ENCODE measurements at regions not wholly inside any gene's neighbourhood (a gene's known extent, or its start where the extent isn't known, plus 50 kb on each side); places are given as distances from the start of the nearest gene placed in this dataset.

DNA sequence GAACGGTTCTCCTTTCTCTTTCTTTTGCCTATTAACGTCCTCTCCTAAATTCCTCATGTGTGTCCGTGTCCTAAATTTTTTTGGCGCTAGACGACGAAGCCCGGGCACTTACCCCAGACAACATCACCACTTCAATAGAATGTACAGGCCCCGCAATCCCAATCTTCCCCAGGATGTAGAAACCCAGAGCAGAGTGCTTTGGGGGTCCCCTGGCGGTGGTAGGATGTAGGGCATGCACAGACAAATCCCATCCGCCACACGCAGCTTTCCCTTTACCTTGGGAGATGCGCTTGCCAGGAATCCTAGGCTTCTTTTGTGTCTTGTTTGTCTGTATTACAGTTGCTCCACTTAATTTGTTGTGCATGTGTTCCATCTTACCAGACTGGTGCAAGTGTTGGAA, 417.3 kb upstream of the ARID1B start:
- H3K4me3 ChIP-seq (replicated peaks; ENCODE audit: low read depth, low read length), result no peak overlapping the region
- no peak for DNase-seq (ENCODE audit: extremely low read depth, low read depth)
- TF ChIP-seq, protein P1, sequence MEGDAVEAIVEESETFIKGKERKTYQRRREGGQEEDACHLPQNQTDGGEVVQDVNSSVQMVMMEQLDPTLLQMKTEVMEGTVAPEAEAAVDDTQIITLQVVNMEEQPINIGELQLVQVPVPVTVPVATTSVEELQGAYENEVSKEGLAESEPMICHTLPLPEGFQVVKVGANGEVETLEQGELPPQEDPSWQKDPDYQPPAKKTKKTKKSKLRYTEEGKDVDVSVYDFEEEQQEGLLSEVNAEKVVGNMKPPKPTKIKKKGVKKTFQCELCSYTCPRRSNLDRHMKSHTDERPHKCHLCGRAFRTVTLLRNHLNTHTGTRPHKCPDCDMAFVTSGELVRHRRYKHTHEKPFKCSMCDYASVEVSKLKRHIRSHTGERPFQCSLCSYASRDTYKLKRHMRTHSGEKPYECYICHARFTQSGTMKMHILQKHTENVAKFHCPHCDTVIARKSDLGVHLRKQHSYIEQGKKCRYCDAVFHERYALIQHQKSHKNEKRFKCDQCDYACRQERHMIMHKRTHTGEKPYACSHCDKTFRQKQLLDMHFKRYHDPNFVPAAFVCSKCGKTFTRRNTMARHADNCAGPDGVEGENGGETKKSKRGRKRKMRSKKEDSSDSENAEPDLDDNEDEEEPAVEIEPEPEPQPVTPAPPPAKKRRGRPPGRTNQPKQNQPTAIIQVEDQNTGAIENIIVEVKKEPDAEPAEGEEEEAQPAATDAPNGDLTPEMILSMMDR (IDR thresholded peaks at IDR 0.05; ENCODE audit: low read depth, low read length, missing control alignments), result peak; percentile 26

DNA sequence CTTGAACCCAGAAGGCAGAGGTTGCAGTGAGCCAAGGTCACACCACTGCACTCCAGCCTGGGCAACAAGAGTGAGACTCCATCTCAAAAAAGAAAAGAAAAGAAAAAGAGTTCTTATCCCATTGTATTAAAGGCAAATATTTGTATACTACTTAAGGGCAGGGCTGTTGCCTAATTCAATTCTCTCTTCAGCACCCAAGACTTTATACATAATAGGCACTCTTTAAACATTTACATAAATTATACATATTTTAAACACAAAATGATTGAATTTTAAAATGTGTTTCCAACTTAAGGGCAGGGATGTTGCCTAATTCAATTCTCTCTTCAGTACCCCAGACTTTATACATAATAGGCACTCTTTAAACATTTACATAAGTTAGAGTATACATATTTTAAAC, 424.3 kb upstream of the ARID1B start:
- H3K4me3 ChIP-seq (replicated peaks; ENCODE audit: low read depth, low read length), result no peak overlapping the region
- DNase-seq (ENCODE audit: extremely low read depth, low read depth), result no peak
- TF ChIP-seq, protein P1 (IDR thresholded peaks at IDR 0.05; ENCODE audit: low read depth, low read length, missing control alignments), result no peak

DNA sequence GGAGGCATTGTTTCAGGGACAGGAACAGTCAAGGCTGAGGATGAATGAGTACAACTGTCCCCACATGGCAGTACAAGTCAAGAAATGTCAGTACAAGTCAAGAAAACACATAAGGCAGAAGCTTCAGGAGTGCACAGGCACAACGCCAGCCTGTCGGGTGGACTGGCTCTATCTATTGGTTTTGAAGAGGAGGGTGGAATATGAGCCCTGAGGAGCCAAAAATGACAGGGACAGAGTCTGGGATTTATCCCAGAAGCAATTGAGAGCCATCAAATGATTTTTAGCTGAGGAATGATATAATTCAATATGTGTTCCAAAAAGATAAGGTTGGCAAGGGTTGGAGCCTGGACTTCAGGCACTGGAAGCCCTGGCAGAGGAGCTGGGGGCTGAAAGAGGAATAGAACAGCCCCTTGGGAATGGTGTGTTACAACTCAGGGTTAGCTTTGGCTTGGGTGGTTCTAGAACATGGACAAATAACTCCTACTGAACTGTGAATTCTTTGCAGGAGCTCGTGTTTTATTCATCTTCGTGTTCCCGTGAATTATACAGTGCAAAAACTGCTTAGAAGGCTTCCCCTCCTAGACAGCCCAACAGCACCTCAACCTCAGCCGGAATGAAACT, 425.7 kb upstream of the ARID1B start:
- DNase-seq (ENCODE audit: extremely low read depth, low read depth), result no peak
- TF ChIP-seq, protein P1 (IDR thresholded peaks at IDR 0.05; ENCODE audit: low read depth, low read length, missing control alignments), result no peak
- H3K4me3 ChIP-seq (replicated peaks; ENCODE audit: low read depth, low read length), result no peak overlapping the region

DNA sequence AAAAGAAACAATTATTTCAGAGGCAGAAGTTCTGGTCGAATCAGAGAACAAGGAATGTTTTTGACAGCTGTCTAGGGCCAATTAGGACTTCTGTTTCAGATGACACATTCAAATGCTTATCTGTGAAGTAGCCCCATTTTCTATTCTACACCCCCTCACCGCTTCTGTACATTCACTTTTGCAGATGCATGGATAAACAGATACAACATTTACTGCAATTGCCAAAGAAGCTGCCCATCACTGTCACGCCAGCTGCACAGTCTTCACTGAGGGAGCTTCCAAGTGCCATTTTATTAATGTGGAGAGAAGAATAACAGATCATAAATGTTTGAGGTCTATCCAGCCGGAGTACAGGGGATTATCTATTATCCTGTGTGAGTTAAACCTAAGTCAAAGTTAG, 426.8 kb upstream of the ARID1B start:
- H3K4me3 ChIP-seq (replicated peaks; ENCODE audit: low read depth, low read length), result no peak overlapping the region
- TF ChIP-seq, protein P1 (IDR thresholded peaks at IDR 0.05; ENCODE audit: low read depth, low read length, missing control alignments), result no peak
- no peak for DNase-seq (ENCODE audit: extremely low read depth, low read depth)

DNA sequence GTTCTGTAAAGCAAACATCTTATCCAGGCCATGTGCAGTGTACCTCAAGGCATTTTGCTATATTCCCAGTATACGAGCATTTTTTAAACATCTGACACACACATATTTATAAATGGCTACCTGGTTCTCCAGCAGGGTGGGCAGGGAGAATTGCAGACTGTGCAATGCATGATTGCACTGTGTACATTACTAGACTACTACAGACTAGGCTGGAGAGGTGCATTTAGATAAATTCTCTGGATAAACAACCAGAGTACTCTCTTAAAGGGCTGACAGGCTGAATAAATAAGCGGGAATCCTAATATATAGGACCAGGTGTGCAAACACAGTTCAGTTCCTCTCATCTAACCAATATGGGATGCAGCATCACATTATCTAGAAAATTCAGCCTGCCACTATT, 428.3 kb upstream of the ARID1B start:
- TF ChIP-seq, protein P1 (IDR thresholded peaks at IDR 0.05; ENCODE audit: low read depth, low read length, missing control alignments), result no peak
- H3K4me3 ChIP-seq (replicated peaks; ENCODE audit: low read depth, low read length), result no peak overlapping the region
- DNase-seq (ENCODE audit: extremely low read depth, low read depth), result no peak

DNA sequence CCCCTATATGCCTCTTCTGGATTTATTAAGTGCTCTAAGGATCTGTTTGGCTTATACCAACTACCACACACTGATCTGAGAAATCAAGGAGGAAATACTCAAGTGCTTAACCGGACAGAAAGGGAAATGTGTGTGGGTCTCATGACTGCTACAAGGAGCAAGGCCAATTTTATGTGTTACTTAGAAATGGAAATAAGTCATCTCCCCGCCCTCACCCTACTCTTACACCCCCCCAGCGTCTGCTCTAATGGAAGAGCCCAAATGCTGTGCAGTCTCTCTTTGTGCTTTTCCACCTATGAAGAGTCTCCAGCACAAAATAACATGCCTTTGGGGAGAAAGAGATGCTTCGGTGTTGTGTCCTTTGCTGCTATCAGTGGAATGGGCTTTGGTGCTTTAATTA, 428.8 kb upstream of the ARID1B start:
- TF ChIP-seq, protein P1 (IDR thresholded peaks at IDR 0.05; ENCODE audit: low read depth, low read length, missing control alignments), result no peak
- no peak overlapping the region for H3K4me3 ChIP-seq (replicated peaks; ENCODE audit: low read depth, low read length)
- DNase-seq (ENCODE audit: extremely low read depth, low read depth), result no peak

DNA sequence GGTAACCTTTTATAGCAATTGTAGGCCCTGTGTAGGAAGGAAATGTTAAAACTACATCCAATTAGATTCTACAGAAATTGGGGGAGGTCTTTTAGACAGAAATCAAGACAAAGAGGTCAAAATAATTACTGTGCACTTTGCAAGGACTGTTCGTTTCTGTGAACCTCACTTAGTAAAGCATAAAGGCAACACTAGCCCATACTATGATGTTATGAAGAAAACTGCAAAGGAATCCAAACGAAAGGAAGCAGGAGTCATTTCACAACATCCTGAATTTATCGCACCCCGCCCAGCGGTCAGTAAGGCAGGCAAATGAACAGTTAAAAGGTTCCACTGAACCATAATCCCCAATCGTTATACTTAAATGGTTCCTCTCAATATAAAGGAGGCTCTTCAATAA, 429.5 kb upstream of the ARID1B start:
- H3K4me3 ChIP-seq (replicated peaks; ENCODE audit: low read depth, low read length), result no peak overlapping the region
- DNase-seq (ENCODE audit: extremely low read depth, low read depth), result no peak
- TF ChIP-seq, protein P1 (IDR thresholded peaks at IDR 0.05; ENCODE audit: low read depth, low read length, missing control alignments), result no peak
